Naive B cell (primary cell): ENCODE measurements at regions not wholly inside any gene's neighbourhood (a gene's known extent, or its start where the extent isn't known, plus 50 kb on each side); places are given as distances from the start of the nearest gene placed in this dataset.

Experiments
- ATAC-seq, 2 donors: fragments of 150-1000 bp; cut with Tn5 transposase; 2 replicates each; pipeline ENCODE4 v1.10.0; 2021; ENCODE audit warnings: low read depth in 2 of 2, mild to moderate bottlenecking in 2 of 2, moderate library complexity in 2 of 2
- DNase-seq: peaks from one replicate; pipeline ENCODE4 v3.0.0; 2022
- H3K27ac Mint-ChIP-seq, 6 donors: one replicate each; pipeline ENCODE4 v1.8.0; 2020 to 2022; ENCODE audit warnings: mild to moderate bottlenecking in 6 of 6, mixed read lengths in 6 of 6, moderate library complexity in 5 of 6, inconsistent platforms in 2 of 6
- H3K27me3 Mint-ChIP-seq, 3 donors: one replicate each; pipeline ENCODE4 v1.8.0; 2021 to 2022; ENCODE audit warnings: mixed read lengths in 3 of 3, mild to moderate bottlenecking in 1 of 3
- H3K36me3 Mint-ChIP-seq, 2 donors: one replicate each; pipeline ENCODE4 v1.8.0; 2020 to 2022; ENCODE audit warnings: mixed read lengths in 2 of 2, inconsistent platforms in 1 of 2, mild to moderate bottlenecking in 1 of 2
- H3K4me1 Mint-ChIP-seq, 3 donors: one replicate each; pipeline ENCODE4 v1.8.0; 2020 to 2022; ENCODE audit warnings: mixed read lengths in 3 of 3, inconsistent platforms in 1 of 3, mild to moderate bottlenecking in 1 of 3, moderate library complexity in 1 of 3
- H3K4me3 Mint-ChIP-seq, 8 donors: one replicate each; pipeline ENCODE4 v1.8.0; 2020 to 2022; ENCODE audit warnings: mild to moderate bottlenecking in 8 of 8, mixed read lengths in 8 of 8, moderate library complexity in 8 of 8, inconsistent platforms in 2 of 8
- H3K9me3 Mint-ChIP-seq, 7 donors: one replicate each; pipeline ENCODE4 v1.8.0; 2020 to 2022; ENCODE audit warnings: mixed read lengths in 7 of 7, mild to moderate bottlenecking in 5 of 7, inconsistent platforms in 2 of 7, moderate library complexity in 1 of 7

- DNase-seq (no peak), ATAC-seq (no peak)
- Mint-ChIP-seq H3K4me3 (no peak overlapping the region), H3K9me3 (peaks cover 0 to 10% (median 2%) of the 10 kb centered on the region in 7 donors), H3K27ac (no peak overlapping the region), H3K36me3 (no peaks in the 10 kb centered on the region), H3K4me1 (no peaks in the 10 kb centered on the region), H3K27me3 (no peaks in the 10 kb centered on the region)
These were observed 327.4 kb downstream of the DRD1 start for GRCh38 chr5:175116466-175117048.

DNA sequence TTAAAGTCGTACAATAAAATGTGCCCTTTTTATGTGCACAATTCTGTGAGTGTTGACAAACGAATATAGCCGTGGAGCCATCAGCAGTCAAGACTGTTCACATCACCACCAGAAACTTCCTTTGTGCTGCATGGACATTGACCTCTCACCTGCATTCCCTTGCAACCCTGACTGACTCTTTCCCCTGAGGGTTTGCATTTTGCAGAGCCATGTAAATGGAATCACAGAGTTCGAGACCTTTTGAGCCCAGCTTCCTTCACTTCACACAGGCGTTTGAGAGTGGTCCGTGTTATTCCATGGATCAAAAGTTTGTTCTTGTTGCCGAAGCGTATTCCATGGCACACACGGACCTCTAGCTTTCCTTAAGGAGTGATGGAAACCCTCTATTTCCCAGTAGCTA, 328.2 kb downstream of the DRD1 start:
- H3K27me3 Mint-ChIP-seq: no peaks in the 10 kb centered on the region
- H3K36me3 Mint-ChIP-seq: no peaks in the 10 kb centered on the region
- H3K4me1 Mint-ChIP-seq: no peaks in the 10 kb centered on the region
- no peak for ATAC-seq
- H3K9me3 Mint-ChIP-seq: peaks cover 0 to 5% (median 3%) of the 10 kb centered on the region in 7 donors
- H3K27ac Mint-ChIP-seq: no peak overlapping the region
- no peak overlapping the region for H3K4me3 Mint-ChIP-seq
- DNase-seq: no peak

DNA sequence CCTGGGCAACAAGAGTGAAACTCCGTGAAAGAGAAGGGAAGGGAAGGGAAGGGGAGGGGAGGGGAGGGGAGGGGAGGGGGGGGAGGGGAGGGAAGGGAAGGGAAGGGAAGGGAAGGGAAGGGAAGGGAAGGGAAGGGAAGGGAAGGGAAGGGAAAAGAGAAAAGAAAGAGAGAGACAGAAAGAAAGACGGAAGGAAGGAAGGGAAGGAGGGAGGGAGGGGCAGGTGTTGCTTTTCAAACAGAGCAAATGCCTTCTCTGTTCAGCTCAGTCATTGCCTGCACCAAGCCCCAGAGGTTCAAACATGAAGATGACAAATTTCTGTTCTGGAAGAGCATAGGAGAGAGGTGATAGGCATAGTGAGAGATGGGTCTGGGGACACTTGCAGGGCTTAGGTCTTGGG, 330.0 kb downstream of the DRD1 start:
- ATAC-seq (no peak), DNase-seq (no peak)
- no peaks in the 10 kb centered on the region for H3K27me3 Mint-ChIP-seq
- no peaks in the 10 kb centered on the region for H3K36me3 Mint-ChIP-seq
- H3K9me3 Mint-ChIP-seq: peaks cover 2 to 13% (median 8%) of the 10 kb centered on the region in 7 donors
- no peaks in the 10 kb centered on the region for H3K4me1 Mint-ChIP-seq
- no peak overlapping the region for H3K27ac Mint-ChIP-seq
- H3K4me3 Mint-ChIP-seq: no peak overlapping the region

DNA sequence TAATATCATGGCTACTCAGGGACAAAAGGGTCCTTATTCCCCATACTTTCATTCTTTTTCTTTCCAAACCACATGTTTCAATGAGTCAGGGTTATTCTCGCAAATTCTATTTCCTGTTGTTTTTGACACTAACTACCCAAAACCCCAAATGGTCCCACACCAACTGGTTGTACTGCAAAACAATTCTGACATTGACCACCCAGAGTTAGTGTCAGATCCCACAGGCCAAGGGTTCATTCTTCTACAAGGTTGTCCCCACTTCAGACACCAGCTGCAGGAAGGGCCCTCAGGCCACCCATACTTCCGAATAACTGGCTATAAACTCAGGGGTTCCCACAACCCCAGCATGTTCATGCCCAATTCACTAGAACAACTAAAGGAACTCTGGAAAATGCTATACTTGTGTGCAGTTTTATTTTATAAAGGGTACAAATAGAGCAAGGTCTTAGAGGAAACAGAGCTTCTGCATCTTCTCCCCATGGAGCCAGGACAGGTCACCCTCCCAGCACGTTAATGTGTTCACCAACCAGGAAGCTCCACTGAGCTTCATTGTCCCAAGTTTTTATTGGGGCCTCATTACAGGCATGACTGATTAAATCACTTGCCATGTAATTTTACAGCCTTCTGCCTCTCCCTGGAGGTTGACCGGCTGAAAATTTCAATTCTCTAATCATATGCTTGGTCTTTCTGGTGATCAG, 334.8 kb downstream of the DRD1 start:
- no peak for DNase-seq
- H3K27ac Mint-ChIP-seq: no peak overlapping the region
- no peaks in the 10 kb centered on the region for H3K27me3 Mint-ChIP-seq
- ATAC-seq: no peak
- no peaks in the 10 kb centered on the region for H3K36me3 Mint-ChIP-seq
- peaks cover 2 to 20% (median 11%) of the 10 kb centered on the region in 7 donors for H3K9me3 Mint-ChIP-seq
- H3K4me1 Mint-ChIP-seq: no peaks in the 10 kb centered on the region
- H3K4me3 Mint-ChIP-seq: no peak overlapping the region

- DNase-seq (no peak), ATAC-seq (no peak)
- Mint-ChIP-seq H3K4me1 (no peaks in the 10 kb centered on the region), H3K27me3 (peaks cover 0 to under 1% (median 0%) of the 10 kb centered on the region in 3 donors), H3K27ac (no peak overlapping the region), H3K36me3 (no peaks in the 10 kb centered on the region), H3K9me3 (peaks cover 2 to 20% (median 11%) of the 10 kb centered on the region in 7 donors), H3K4me3 (no peak overlapping the region)
These were observed 336.1 kb downstream of the DRD1 start for GRCh38 chr5:175107865-175108264.

DNA sequence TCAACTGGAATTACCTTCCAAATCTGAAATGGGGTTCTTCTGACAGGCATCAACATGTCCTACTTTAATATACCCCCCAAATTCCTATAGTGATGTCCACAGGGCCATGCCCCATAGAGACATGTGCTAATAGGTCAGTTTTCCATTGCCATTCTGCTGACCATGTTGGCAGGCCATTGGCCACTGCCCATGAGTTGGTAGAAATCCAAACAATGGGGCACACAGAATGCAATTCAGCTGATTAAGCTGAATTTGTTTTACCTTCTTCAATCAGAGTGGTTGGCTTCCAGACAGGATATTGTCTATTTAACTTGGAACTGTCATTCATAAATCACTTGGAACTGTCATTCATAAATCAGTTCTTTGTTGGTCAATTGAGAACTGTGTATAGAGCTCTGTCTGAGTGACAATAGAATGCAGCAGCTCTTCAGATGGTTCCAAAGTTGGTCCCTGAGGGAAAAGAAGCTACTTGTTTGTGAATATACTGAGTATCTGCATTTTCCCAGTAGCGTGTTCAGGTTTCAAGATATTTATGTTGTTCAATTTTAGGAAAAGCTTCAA, 336.9 kb downstream of the DRD1 start:
- no peak overlapping the region for H3K4me3 Mint-ChIP-seq
- peaks cover 0 to 4% (median 0%) of the 10 kb centered on the region in 3 donors for H3K27me3 Mint-ChIP-seq
- ATAC-seq (no peak), DNase-seq (no peak)
- no peaks in the 10 kb centered on the region for H3K4me1 Mint-ChIP-seq
- peaks cover 2 to 22% (median 11%) of the 10 kb centered on the region in 7 donors for H3K9me3 Mint-ChIP-seq
- no peaks in the 10 kb centered on the region for H3K36me3 Mint-ChIP-seq
- H3K27ac Mint-ChIP-seq: no peak overlapping the region

DNA sequence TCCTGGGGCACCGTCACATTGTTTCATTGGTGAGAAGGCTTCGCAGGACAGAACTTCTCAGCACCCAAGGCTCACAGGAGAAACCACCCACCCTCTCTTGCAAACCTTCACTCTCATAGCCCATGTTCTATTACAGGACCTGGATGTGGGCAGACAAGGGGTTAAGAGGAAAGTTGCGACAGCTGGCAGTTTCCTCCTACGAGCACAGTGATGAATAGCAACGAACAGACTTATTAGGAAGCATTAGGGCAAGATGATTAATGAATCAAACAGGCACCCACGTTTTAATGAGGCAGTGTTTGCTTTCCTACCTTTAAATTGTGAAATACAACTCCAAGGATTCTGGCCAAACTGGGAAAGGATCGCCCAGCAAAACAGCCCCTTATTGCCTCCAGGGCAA, 339.3 kb downstream of the DRD1 start:
- H3K4me1 Mint-ChIP-seq: no peaks in the 10 kb centered on the region
- H3K4me3 Mint-ChIP-seq: no peak overlapping the region
- H3K27ac Mint-ChIP-seq: no peak overlapping the region
- peaks cover 0 to 4% (median 0%) of the 10 kb centered on the region in 3 donors for H3K27me3 Mint-ChIP-seq
- H3K36me3 Mint-ChIP-seq: no peaks in the 10 kb centered on the region
- no peak for DNase-seq
- H3K9me3 Mint-ChIP-seq: peaks cover 2 to 18% (median 10%) of the 10 kb centered on the region in 7 donors
- no peak for ATAC-seq

DNA sequence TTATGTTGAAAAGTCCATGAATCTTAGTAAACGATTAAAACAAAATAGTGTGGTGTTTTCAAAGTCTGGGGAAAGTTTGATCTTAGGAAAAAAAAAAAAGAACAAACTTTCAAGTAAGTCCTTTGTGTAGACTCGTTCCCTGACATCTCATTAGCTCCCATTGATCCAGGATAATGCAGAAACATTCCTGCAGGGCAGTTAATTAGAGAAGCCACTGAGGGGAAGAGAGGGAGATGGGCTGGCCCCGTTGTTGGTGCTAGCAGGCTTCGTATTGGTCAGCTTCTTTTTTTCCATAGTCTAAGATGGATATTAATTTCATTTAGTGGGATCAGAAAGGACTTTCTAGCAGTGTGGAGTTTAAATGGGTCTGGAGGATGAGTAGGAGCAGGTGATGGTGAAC, 340.2 kb downstream of the DRD1 start:
- Mint-ChIP-seq H3K4me1 (no peaks in the 10 kb centered on the region), H3K27ac (no peak overlapping the region), H3K27me3 (peaks cover 0 to 4% (median 0%) of the 10 kb centered on the region in 3 donors), H3K36me3 (no peaks in the 10 kb centered on the region), H3K4me3 (no peak overlapping the region), H3K9me3 (peaks cover 2 to 10% (median 5%) of the 10 kb centered on the region in 7 donors)
- no peak for DNase-seq
- ATAC-seq: no peak

- DNase-seq (no peak), ATAC-seq (no peak)
- peaks cover 0 to 4% (median 0%) of the 10 kb centered on the region in 3 donors for H3K27me3 Mint-ChIP-seq
- H3K4me1 Mint-ChIP-seq: no peaks in the 10 kb centered on the region
- H3K9me3 Mint-ChIP-seq: peaks cover 0 to 5% (median 2%) of the 10 kb centered on the region in 7 donors
- no peaks in the 10 kb centered on the region for H3K36me3 Mint-ChIP-seq
- peak overlapping the region in 1 of 8 donors; percentile 7 for H3K4me3 Mint-ChIP-seq
- peak overlapping the region in 1 of 6 donors; percentile 15 for H3K27ac Mint-ChIP-seq
These were observed 341.3 kb downstream of the DRD1 start for GRCh38 chr5:175102717-175103116.

DNA sequence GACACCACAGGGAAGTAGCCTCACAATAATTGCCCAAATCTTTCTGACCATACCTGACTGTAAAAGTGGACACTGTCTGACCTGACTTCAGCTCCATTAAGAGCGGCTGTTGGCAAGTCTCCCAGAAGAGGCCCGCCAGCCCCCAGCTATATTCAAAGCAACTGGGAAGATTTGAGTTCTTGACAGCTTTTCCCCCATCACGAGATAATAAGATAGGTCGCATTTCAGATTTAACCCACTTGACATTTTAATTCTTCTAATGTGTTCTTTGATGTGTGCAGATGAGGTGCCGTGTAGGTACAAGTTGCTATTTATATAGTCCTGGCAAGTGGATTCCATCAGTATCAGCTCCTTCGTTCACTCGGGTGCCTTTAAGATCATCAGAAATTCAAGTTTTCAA, 345.7 kb downstream of the DRD1 start:
- Mint-ChIP-seq H3K36me3 (no peaks in the 10 kb centered on the region), H3K4me1 (no peaks in the 10 kb centered on the region), H3K9me3 (peaks cover 0 to 8% (median 3%) of the 10 kb centered on the region in 7 donors), H3K27me3 (peaks cover 0 to 4% (median 0%) of the 10 kb centered on the region in 3 donors), H3K27ac (no peak overlapping the region), H3K4me3 (no peak overlapping the region)
- no peak for ATAC-seq
- no peak for DNase-seq

DNA sequence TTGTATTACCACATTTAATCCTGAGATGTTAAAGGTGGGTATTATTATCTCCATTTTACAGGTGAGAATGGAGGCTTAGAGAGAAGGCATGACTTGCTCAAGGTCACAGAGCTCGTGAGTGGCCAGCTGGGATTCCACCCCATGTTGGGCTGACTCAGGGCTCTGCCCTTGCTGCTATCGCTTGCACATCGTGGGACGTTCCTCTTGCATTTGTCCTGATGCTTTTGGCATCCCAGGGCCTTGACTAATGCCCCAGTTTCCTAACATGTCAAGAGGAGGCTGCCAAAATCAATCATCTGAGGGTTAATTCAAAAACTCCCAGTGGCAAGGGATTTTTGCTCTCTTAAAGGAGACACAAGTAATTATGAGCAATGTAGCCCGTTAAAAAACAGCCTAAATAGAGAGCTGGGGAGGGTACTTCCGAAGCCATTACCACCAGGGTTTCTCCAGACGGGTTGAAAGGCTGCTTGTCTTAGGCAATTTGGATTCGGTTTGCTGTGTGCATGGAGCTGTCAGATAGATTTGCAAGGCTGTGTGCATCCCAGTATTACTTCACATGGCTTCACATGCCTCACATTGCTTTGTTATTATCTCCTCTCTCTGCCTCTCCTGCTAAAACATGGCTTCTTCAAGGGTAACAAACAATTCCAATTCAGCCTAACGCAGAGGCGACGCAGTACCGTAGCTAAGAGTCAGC, 347.4 kb downstream of the DRD1 start:
- peak overlapping the region in 1 of 6 donors; percentile 76 for H3K27ac Mint-ChIP-seq
- no peaks in the 10 kb centered on the region for H3K27me3 Mint-ChIP-seq
- no peaks in the 10 kb centered on the region for H3K36me3 Mint-ChIP-seq
- no peak for ATAC-seq
- DNase-seq: no peak
- no peaks in the 10 kb centered on the region for H3K4me1 Mint-ChIP-seq
- no peak overlapping the region for H3K4me3 Mint-ChIP-seq
- peaks cover 0 to 10% (median 0%) of the 10 kb centered on the region in 7 donors for H3K9me3 Mint-ChIP-seq

DNA sequence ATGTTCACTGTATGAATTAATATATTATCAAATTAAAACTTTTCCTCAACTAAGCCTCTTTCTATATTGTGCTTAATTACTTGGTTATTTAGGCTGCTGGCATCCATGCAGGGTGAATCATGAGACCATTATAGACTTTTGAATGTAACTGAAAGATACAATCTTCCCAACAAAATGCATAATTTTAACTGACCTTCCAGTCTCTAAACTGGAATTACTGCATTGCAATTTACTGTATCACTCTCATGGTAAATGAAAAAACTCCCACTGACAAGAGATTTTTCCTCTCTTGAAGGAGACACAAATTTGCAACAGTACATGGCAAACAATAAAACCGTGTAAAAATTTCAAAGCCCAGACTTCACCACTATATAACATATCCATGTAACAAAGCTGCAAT, 349.5 kb downstream of the DRD1 start:
- no peaks in the 10 kb centered on the region for H3K36me3 Mint-ChIP-seq
- no peak for DNase-seq
- H3K27me3 Mint-ChIP-seq: peaks cover 0 to 5% (median 0%) of the 10 kb centered on the region in 3 donors
- ATAC-seq: no peak
- no peak overlapping the region for H3K27ac Mint-ChIP-seq
- H3K4me1 Mint-ChIP-seq: no peaks in the 10 kb centered on the region
- H3K4me3 Mint-ChIP-seq: no peak overlapping the region
- peaks cover 0 to 8% (median 0%) of the 10 kb centered on the region in 7 donors for H3K9me3 Mint-ChIP-seq

- DNase-seq: no peak
- Mint-ChIP-seq H3K9me3 (peaks cover 0 to 8% (median 0%) of the 10 kb centered on the region in 7 donors), H3K36me3 (no peaks in the 10 kb centered on the region), H3K4me3 (no peak overlapping the region), H3K27ac (no peak overlapping the region), H3K27me3 (peaks cover 0 to 5% (median 0%) of the 10 kb centered on the region in 3 donors), H3K4me1 (no peaks in the 10 kb centered on the region)
- ATAC-seq: no peak
These were observed 351.3 kb downstream of the DRD1 start for GRCh38 chr5:175092691-175093090.
